Left hindlimb (tissue), 1 donor: ENCODE measurements at regions not wholly inside any gene's neighbourhood (a gene's known extent, or its start where the extent isn't known, plus 50 kb on each side); places are given as distances from the start of the nearest gene placed in this dataset.
"Not testable (repeated sequence)": the region's sequence is repeated elsewhere in the genome, so short reads cannot be mapped to it uniquely, and the experiment has no call there.

Source experiments
- DNase-seq: peaks from one replicate; pipeline ENCODE4 v3.0.0-alpha.2; 2018

DNA sequence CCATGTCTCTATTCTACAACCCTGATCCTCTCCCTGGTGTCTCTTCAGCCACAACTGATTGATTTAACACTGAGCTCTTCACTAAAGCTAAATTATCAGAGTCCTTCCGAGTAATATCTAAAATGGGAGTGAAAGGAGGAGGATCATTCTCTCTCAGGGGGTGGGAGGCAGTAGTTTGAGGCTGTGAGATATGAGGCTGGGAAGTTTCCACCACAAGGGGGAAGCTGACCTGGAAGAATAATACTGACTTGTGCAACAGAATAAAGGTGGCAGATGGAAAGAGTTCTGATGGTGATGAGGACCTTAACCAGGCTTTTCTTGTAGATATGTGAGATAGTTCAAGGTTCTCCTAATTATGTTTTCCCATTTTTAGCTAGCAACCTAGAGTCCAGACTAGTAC is 241.6 kb upstream of the VKORC1L1 start:
- not testable (repeated sequence) for DNase-seq

GRCh38 chr7:65633587-65634404 is 239.1 kb upstream of the VKORC1L1 start:
- not testable (repeated sequence) for DNase-seq

DNA sequence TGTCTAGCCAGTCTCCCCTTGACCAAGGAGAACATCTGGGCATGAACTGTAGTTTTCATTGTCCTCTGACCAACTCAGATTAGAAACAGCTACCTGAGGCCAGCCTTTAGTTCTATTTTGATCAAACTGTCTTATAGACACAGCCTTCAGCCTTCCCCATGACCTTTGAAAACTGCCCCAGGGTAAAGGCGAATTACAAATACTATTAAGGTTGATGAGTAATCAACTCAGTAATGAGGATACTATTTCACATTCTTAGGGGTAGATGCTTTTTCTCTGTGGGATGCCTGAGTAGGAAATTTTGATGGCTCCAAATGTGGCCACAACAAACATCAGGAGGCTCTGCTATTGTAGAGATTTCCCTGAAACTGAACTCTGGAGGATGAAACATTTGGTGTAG is 234.0 kb upstream of the VKORC1L1 start:
- not testable (repeated sequence) for DNase-seq

GRCh38 chr7:65639717-65640116 is 233.2 kb upstream of the VKORC1L1 start:
- DNase-seq: not testable (repeated sequence)

- DNase-seq: not testable (repeated sequence)
These were observed 229.4 kb upstream of the VKORC1L1 start for GRCh38 chr7:65643498-65643897.

DNA sequence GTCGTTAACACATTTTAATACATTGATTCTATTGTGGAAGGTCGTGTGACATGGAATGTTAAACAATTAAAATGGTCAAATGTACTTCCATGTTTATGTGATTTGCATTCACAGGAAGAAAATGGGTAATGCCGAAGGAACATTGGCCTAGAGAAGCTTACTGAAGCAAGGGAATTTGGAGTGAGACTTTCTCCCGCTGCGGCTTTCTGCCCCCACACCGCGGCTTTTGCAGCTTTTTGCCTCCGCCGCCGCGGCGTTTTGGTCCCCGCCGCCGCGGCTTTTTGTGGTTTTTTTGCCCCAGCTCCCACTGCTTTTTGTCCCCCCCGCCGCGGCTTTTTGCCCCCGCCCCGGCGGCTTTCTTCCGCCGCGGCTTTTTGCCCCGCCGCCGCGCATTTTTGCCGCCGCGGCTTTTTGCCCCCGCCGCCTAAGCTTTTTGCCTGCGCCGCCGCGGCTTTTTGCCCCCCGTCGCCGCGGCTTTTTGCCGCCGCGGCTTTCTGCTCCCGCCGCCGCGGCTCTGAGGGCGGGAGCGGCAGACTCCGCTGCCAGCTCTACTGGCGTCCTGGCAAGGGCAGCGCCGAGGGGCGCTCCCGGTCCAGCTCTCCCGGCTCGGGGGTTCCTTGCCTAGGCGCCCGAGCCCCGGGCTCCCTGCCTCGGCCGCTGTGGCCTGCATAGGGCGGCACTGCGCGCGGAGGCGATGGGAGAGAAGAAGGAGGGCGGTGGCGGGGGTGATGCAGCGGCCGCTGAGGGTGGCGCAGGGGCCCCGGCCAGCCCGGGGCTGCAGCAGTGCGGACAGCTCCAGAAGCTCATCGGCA is 225.5 kb upstream of the VKORC1L1 start:
- DNase-seq: not testable (repeated sequence)

- DNase-seq: not testable (repeated sequence)
These were observed 221.7 kb upstream of the VKORC1L1 start for GRCh38 chr7:65651174-65651573.

DNA sequence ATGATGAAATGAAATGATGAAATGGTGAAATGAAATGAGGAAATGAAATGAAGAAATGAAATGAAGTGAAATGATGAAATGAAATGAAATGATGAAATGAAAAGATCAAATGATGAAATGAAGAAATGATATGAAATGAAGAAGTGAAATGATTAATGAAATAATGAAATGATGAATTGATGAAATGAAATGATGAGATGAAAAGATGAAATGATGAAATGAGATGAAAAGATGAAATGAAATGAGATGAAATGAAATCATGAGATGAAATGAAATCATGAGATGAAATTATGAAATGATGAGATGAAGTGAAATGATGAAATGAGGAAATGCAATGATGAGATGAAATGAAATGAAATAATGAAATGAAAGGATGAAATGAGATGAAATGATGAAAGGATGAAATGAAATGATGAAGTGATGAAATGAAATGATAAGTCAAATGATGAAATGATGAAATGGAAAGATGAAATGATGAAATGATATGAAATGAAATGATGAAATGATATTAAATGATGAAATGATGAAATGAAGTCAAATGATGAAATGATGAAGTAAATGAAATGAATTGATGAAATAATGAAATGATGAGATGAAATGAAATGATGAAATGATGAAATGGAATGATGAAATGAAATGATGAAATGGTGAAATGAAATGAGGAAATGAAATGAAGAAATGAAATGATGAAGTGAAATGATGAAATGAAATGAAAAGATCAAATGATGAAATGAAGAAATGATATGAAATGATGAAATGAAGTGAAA is 220.9 kb upstream of the VKORC1L1 start:
- DNase-seq: not testable (repeated sequence)

DNA sequence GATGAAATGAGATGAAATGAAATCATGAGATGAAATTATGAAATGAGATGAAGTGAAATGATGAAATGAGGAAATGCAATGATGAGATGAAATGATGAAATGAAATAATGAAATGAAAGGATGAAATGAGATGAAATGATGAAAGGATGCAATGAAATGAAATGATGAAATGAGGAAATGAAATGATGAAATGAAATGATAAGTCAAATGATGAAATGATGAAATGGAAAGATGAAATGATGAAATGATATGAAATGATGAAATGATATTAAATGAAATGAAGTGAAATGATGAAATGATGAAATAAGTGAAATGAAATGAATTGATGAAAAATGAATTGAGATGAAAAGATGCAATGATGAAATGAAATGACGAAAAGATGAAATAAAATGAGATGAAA is 220.2 kb upstream of the VKORC1L1 start:
- DNase-seq: not testable (repeated sequence)

GRCh38 chr7:65656494-65657188 is 216.2 kb upstream of the VKORC1L1 start:
- DNase-seq: not testable (repeated sequence)

DNA sequence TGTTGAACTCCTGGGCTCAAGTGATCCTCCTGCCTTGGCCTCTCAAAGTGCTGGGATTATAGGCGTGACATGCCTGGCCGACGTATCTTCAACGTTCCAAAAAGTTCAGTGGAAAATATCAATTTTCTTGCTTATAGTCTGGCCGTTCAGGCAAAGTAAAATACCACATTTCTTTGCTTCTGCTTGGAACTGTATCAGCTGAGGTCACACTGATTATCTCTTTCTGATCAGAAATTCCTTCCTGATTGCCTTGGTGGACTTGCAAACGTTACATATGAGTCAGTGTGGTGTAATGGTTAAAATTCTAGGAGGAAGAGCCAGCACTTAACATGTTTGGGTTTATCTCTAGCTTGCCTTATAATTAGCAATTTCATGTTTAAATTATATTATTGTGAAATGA is 189.5 kb upstream of the VKORC1L1 start:
- not testable (repeated sequence) for DNase-seq

GRCh38 chr7:65699026-65699714 is 173.7 kb upstream of the VKORC1L1 start:
- DNase-seq: not testable (repeated sequence)

DNA sequence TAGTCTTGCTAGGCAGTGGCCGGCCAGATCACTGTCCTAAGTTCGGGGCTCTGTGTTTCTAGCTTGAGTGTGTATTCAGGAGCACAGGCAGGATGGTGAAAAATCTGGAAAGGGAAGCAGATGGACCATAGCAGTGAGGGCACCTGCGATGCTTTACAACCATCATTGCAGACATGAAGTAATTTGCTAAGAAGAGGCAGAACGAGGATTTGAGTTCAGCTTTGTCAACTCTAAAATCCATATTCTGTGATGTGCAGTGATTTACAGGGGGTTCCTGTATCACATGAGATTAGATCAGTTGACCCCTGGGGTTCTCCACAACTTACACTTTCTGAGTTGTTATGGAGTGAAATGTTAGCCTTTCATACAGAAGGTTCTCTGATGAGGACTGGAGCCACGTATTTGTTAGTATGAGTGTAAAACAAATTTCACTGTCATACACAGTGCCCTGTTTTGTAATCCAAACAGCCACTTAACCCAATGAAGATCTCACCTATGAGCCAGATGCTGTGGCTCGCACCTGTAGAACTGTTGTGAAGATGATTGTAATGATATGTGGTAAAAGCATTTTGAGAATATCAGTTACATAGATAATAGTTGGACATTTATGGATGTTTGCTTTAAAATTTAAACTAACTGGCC is 173.0 kb upstream of the VKORC1L1 start:
- not testable (repeated sequence) for DNase-seq

- DNase-seq: not testable (repeated sequence)
These were observed 153.6 kb upstream of the VKORC1L1 start for GRCh38 chr7:65719123-65719798.

GRCh38 chr7:65722361-65722792 is 150.5 kb upstream of the VKORC1L1 start:
- peak; percentile 34 for DNase-seq

- DNase-seq: not testable (repeated sequence)
These were observed 145.7 kb upstream of the VKORC1L1 start for GRCh38 chr7:65727182-65727581.

DNA sequence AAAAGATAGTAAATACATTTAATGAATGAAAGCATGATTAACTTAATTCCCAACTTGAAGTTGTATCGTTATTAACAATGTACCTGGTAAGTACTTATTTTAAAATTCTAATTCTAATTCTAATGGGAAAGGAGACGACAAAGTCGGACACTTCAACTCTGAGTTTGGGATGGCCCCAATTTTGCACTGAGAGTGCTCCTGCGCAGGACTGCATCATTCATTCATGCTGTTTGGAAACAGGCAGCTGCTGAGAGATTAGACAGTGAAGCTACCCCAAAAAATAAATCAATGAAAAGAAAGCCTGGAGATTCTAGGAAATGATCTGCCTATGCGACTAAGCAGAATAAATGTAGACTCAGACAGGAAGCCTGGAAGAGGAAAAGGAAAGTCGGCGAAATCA is 141.7 kb upstream of the VKORC1L1 start:
- DNase-seq: no peak

DNA sequence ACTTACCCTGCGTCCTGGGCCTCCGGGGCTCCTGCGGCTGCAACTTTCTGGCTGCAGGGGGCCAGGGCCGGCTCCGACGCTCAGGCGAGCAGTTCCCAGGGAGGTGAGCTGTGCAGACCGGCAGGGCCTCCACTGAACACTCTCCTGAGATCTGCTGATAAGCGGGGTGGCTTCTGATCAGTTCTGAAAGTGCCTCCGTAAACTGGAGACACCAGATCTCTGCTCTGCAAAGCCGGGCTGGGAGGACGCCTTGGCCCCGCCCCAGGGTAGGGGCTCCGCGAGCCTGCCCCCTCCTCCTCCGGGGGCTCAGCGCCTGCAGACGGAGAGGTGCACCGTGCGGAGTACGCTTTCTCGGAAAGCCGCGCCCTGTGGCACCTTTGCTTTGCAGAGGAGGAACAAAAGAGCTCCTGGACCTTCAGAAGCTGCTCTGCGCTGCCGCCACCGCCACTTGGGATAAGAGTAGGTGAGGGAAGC is 141.3 kb upstream of the VKORC1L1 start:
- DNase-seq: no peak

GRCh38 chr7:65744406-65744805 is 128.5 kb upstream of the VKORC1L1 start:
- DNase-seq: no peak

- no peak for DNase-seq
These were observed 126.5 kb upstream of the VKORC1L1 start for GRCh38 chr7:65746398-65746669.

DNA sequence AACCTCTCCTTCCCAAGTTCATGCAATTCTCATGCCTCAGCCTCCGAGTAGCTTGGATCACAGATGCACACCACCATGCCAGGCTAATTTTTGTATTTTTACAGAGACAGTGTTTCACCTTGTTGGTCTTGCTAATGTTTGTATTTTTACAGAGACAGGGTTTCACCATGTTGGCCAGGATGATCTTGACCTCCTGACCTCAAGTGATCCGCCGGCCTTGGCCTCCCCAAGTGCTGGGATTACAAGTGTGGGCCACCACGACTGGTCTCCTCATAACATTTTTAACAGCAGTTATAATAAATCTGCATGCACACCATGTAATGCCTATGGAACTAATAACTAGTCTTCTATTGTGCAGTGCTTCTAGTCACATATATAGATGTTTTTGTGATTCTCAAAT is 123.8 kb upstream of the VKORC1L1 start:
- no peak for DNase-seq
